ENCODE measurements at regions not wholly inside any gene's neighbourhood (a gene's known extent, or its start where the extent isn't known, plus 50 kb on each side); places are given as distances from the start of the nearest gene placed in this dataset.

- TF ChIP-seq POLR2A (IDR thresholded peaks at IDR 0.05), result no peak
- no peak for TF ChIP-seq CTCF (IDR thresholded peaks at IDR 0.05)
Measured at GRCh38 chr16:73713251-73713650, 583.4 kb upstream of the PSMD7 start.

Measured in right lobe of liver (tissue), 4 donors.